Neural cell (in vitro differentiated cells): ENCODE measurements at regions not wholly inside any gene's neighbourhood (a gene's known extent, or its start where the extent isn't known, plus 50 kb on each side); places are given as distances from the start of the nearest gene placed in this dataset.

Experiments used
- EP300 ChIP-seq: fragments of 450-650 bp; conservative IDR thresholded peaks from 2 replicates; pipeline ENCODE4 v1.6.1; 2014; ENCODE audit warnings: antibody characterized with exemption, mild to moderate bottlenecking, moderate library complexity; ENCODE audit not compliant: poor library complexity, severe bottlenecking
- EZH2 ChIP-seq: fragments of 200-600, 300-800 bp; shearing (Covaris generic), sonication (generic); IDR thresholded peaks from 2 replicates; pipeline ENCODE4 v1.6.1; 2014; ENCODE audit warnings: antibody characterized with exemption, low read length, borderline replicate concordance, mild to moderate bottlenecking; ENCODE audit not compliant: insufficient read depth, poor library complexity, severe bottlenecking
- POLR2AphosphoS5 ChIP-seq: IDR thresholded peaks from 2 replicates; pipeline ENCODE4 v1.6.1; 2012
- RAD21 ChIP-seq: fragments of 450-650 bp; conservative IDR thresholded peaks from 2 replicates; pipeline ENCODE4 v1.6.1; 2014; ENCODE audit warnings: antibody characterized with exemption, mild to moderate bottlenecking, moderate library complexity
- SMC3 ChIP-seq: fragments of 450-650 bp; conservative IDR thresholded peaks from 2 replicates; pipeline ENCODE4 v1.6.1; 2014; ENCODE audit warnings: antibody characterized with exemption, mild to moderate bottlenecking, moderate library complexity; ENCODE audit not compliant: poor library complexity
- TAF1 ChIP-seq: IDR thresholded peaks from 2 replicates; pipeline ENCODE4 v1.6.1; 2012; ENCODE audit warnings: low read depth
- TF ChIP-seq, protein P1 (sequence below): IDR thresholded peaks from 2 replicates; pipeline ENCODE4 v1.6.1; 2012; ENCODE audit warnings: borderline replicate concordance
- TF ChIP-seq, protein P2 (sequence below): fragments of 450-650 bp; IDR thresholded peaks from 2 replicates; pipeline ENCODE4 v1.5.1; 2014; ENCODE audit warnings: antibody characterized with exemption, mild to moderate bottlenecking, moderate library complexity; ENCODE audit not compliant: poor library complexity, severe bottlenecking

DNA sequence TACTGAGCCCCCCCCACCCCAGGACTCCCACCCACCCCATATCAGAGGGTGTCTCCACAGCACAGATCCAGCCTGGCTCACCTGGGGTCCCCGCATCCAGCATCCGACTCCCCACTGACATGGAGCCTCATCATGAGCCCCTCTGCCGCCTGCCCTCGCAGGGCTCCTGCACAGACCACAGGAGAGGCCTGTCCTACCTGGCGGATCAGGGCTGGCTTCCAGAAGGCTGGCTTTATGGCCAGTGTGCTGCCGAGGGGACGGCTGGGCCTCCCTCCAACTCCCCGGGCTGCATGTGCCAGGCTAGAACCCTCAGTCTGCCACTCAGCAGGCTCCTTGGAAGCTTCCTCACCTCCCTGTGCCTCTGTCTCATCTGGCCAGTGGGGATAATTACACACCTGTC, 119.0 kb downstream of the RFLNA start:
- TF ChIP-seq EZH2 (no peak), RAD21 (no peak), POLR2AphosphoS5 (no peak), SMC3 (no peak), TAF1 (no peak), EP300 (no peak)
- TF ChIP-seq, protein P1, sequence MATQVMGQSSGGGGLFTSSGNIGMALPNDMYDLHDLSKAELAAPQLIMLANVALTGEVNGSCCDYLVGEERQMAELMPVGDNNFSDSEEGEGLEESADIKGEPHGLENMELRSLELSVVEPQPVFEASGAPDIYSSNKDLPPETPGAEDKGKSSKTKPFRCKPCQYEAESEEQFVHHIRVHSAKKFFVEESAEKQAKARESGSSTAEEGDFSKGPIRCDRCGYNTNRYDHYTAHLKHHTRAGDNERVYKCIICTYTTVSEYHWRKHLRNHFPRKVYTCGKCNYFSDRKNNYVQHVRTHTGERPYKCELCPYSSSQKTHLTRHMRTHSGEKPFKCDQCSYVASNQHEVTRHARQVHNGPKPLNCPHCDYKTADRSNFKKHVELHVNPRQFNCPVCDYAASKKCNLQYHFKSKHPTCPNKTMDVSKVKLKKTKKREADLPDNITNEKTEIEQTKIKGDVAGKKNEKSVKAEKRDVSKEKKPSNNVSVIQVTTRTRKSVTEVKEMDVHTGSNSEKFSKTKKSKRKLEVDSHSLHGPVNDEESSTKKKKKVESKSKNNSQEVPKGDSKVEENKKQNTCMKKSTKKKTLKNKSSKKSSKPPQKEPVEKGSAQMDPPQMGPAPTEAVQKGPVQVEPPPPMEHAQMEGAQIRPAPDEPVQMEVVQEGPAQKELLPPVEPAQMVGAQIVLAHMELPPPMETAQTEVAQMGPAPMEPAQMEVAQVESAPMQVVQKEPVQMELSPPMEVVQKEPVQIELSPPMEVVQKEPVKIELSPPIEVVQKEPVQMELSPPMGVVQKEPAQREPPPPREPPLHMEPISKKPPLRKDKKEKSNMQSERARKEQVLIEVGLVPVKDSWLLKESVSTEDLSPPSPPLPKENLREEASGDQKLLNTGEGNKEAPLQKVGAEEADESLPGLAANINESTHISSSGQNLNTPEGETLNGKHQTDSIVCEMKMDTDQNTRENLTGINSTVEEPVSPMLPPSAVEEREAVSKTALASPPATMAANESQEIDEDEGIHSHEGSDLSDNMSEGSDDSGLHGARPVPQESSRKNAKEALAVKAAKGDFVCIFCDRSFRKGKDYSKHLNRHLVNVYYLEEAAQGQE = no peak
- TF ChIP-seq, protein P2, sequence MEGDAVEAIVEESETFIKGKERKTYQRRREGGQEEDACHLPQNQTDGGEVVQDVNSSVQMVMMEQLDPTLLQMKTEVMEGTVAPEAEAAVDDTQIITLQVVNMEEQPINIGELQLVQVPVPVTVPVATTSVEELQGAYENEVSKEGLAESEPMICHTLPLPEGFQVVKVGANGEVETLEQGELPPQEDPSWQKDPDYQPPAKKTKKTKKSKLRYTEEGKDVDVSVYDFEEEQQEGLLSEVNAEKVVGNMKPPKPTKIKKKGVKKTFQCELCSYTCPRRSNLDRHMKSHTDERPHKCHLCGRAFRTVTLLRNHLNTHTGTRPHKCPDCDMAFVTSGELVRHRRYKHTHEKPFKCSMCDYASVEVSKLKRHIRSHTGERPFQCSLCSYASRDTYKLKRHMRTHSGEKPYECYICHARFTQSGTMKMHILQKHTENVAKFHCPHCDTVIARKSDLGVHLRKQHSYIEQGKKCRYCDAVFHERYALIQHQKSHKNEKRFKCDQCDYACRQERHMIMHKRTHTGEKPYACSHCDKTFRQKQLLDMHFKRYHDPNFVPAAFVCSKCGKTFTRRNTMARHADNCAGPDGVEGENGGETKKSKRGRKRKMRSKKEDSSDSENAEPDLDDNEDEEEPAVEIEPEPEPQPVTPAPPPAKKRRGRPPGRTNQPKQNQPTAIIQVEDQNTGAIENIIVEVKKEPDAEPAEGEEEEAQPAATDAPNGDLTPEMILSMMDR = no peak
